Medulla oblongata (tissue), 1 donor: ENCODE measurements at regions not wholly inside any gene's neighbourhood (a gene's known extent, or its start where the extent isn't known, plus 50 kb on each side); places are given as distances from the start of the nearest gene placed in this dataset.
"Not testable (repeated sequence)": the region's sequence is repeated elsewhere in the genome, so short reads cannot be mapped to it uniquely, and the experiment has no call there.

Experiments
- DNase-seq: peaks from one replicate; pipeline ENCODE4 v3.0.0-alpha.2; 2015; ENCODE audit errors: extremely low spot score

DNA sequence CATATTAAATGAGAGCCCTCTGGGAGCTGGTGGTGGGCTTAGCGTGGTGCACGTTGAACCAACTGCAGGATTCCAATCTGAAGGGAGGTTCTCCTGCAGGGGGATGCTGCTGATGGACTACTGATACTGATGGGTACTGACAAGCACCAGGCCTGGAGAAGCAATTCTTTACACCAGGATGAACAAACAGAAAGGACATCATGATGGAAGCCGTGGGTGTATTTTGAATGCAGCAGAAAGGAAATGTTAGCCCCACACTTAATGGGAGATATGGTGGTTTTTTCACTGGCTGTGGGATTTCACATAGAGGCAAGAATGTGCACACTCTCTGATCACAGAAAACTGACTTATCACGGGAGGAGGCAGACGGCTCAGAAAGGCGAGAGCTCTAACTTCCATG is 299.7 kb downstream of the TEX29 start:
- no peak for DNase-seq

GRCh38 chr13:111620586-111620985 is 300.1 kb downstream of the TEX29 start:
- no peak for DNase-seq

DNA sequence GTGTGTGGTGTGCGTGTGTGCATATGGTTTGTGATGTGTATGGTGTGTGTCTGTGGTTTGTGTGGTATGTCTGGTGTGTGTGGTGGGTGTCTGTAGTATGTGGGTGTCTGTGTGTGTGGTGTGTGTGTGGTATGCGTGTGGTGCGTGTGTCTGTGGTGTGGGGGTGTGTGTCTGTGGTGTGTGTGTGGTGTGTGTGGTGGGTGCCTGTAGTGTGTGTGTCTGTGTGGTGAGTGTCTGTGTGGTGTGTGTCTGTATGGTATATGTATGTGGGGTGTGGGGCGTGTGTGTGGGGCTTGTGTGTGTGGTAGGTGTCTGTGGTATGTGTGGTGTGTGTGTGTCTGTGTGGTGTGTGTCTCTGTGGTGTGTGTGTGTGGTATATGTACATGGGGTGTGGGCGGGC is 300.7 kb downstream of the TEX29 start:
- DNase-seq = no peak

DNA sequence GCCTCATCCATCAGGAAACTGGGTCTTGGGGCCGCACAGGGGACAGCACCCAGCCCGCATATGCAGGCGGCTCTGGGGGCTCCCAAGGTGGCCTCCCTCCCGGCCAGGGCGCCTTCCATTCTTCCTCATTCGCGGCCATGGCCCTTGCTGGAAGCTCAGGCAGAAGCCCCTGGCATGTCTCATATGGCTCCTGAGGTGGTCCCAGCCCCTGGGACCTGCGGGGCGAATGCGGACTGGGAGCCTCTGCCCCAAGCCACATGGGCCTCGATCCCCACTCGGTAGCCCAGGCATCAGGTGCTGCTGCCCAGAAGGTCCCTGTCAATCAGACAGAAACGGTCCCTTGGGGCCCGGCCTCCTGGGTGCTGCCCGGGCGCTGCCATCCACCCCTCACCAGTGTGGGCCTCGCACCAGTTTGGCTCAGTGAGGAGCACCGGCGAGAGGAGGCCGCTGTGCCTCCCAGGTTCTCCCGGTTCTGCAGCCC is 301.6 kb downstream of the TEX29 start:
- no peak for DNase-seq

DNA sequence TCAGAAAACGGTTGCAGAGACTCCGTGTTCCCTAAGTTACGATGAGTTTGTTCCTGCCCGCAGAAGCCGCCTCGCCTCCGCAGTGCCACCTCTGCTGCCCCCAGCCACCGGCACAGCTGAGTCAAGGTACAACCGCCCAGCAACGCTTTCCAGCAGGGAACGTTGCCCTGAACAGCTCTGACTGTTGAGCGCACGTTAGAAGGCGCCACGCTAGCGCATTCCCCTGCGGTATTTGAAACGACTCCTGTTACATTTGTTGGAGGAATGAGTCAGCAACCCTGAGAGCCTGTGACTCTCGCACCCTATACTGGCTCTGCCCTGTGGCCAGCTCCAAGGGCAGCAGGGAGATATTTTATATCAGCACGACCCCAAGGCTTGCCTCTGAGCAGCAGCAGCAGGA is 302.8 kb downstream of the TEX29 start:
- no peak for DNase-seq

DNA sequence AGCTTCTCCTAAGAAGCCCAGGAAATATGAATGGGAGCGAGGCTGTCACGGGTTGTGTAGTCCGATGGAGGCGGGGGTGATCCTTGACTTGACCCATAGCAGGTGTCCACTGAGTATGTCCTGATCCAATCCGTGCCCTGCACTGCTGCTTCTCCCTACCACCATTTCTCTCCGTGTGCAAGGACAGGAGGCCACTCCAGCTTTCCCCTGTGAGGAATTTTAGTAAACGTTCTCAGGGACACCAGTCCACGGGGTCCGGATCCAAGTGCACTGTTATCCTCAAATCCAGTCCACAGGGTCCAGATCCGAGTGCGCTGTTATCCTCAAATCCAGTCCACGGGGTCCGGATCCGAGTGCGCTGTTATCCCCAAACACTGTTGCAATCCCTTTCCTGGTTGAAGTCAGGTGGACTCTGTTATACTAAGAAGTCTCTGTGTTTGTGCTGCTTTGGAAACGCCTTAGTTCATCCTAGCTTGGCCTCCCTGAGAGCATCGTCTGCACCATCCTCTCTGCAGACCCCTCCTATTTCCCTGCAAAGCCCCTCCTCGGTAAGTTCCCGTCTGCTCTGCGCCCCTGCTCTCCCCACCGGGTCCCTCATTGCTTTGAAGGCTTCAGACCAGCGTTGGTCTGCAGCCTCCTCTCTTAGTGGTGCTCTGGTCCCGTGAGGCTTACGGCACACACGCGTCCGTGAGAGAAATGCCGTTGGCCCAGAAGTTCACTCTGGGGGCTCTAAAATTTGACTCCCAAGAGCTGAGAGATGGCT is 303.5 kb downstream of the TEX29 start:
- DNase-seq = no peak

GRCh38 chr13:111625526-111626315 is 305.3 kb downstream of the TEX29 start:
- no peak for DNase-seq

- peak; percentile 41 for DNase-seq
Measured at GRCh38 chr13:111626371-111627305, 306.2 kb downstream of the TEX29 start.

DNA sequence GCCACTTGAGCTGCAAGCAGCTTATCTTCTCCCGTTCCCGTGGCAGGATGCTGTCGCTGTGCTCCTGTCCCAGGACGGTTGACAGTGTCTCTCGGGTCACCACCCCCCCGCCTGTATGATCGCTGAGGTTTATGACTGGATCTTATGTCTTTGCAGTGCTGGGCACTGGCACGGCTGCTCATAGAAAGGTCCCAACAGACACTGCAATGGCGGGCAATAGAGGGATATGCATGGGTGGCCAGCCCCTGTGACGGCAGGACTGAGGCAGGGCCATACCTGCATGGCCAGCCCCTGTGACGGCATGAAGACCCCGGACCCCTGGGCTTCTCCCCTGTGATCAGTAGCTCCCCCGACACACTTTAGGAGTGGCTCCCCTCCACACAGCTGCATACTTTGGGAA is 307.2 kb downstream of the TEX29 start:
- no peak for DNase-seq

DNA sequence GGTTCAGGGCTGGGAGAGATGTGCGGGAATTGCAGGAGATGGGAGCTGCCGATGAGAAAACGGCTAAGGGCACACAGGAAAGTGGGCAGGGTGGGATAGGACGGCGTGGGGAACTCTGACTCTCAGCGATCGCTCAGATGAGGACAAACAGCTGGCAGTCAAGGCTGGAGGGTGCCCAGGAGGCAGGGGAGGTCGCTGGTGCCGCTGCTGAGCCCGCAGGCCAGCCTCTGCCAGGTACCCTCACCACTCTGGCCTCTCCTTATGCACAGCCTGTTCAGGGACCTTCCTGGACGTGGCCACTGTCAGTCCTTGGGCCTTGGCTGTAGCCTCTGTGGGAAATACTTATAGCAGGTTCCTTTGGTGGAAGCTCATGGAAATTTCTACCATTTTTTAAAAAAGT is 308.6 kb downstream of the TEX29 start:
- no peak for DNase-seq

GRCh38 chr13:111629457-111629856 is 309.0 kb downstream of the TEX29 start:
- no peak for DNase-seq

DNA sequence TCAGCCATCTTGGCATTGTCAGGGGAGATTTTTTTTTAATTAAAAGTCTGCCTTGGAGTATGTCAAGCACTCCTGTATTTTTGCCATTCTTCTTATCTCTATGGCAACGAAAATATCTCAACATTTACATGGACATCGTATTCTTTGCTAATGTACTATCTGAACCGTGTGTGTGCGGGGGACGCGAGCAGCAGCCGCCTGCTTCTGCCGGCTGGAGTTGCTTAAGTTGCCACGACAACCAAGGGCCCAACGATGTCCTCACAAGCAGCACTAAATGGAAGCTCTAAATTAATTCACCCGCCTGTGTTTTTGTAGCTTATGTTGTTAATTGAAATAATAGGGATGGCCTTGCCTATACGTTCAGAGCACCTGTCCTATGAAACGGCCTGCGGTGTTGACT is 309.5 kb downstream of the TEX29 start:
- no peak for DNase-seq

GRCh38 chr13:111630406-111630805 is 310.0 kb downstream of the TEX29 start:
- DNase-seq = no peak

GRCh38 chr13:111631271-111631670 is 310.8 kb downstream of the TEX29 start:
- not testable (repeated sequence) for DNase-seq

- no peak for DNase-seq
Measured at GRCh38 chr13:111632906-111633305, 312.5 kb downstream of the TEX29 start.

DNA sequence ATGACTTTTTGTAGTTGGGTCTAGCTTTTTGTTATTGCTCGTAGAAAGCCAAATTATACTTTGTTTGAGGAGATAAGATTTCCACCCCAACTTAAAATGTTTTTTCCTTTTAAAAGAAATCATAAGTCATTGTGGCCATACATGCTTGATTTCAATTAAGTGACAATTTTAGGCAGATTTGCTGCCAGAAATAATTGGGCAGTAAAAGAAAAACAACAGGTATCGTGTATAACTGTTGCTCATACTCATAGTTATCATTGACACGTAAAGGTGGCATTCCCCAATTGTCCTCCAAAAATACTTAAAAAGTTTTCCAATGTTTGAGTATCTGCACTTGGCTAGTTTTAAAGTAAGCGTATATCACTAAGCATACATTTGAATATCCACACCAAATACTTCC is 313.0 kb downstream of the TEX29 start:
- no peak for DNase-seq

DNA sequence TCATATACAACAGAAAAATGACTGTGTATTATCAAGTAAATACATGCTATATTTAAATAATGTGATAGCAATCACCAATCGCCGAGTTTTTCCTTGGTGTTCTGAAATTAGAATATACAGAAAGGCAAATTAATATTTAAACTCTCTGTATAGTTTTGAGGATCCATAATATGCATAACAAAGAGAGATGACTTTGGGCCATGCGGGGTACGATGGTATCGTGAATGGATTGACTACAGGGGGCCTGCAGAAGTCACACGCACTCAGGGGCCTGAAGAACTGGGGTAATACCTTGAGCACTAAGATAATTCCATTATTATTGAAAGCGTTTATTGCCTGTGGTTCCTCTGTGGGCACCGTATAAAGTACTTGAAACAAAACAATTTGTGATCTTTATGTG is 314.0 kb downstream of the TEX29 start:
- no peak for DNase-seq

DNA sequence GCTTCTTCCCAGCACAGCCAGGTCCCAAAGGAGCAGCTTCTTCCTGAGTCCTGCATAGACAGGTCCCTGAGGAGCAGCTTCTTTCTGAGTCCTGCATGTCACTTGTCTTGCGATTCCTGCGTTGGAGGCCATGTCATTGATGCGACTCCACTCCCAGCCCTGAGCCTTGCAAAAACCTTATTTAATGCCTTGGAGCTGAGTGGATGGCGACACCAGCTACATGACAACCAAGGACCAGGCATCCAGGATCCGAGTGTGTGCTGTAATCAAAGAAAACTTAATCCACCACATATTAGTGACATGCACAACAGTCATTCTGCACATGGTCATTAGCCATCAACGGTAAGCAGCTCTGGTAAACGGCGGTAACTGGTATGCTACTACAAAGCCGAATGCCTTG is 315.8 kb downstream of the TEX29 start:
- no peak for DNase-seq

DNA sequence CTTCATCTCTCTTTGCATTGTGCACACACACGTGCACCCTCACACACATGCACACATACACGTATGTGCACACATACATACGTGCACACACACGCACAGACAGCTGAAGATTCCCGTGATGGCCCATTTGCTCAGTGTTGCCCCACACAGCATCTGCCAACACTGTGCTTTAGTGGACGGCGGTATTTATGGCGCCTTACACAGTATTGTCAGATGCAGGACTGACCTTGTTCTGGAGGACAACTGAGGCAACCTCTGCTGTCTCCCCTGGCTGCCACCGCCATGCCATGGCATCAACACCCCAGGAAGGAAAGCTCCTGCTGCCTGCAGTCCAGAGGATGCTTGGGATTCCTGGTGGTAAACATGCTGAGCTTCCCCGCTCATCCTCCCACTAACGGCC is 316.4 kb downstream of the TEX29 start:
- no peak for DNase-seq

DNA sequence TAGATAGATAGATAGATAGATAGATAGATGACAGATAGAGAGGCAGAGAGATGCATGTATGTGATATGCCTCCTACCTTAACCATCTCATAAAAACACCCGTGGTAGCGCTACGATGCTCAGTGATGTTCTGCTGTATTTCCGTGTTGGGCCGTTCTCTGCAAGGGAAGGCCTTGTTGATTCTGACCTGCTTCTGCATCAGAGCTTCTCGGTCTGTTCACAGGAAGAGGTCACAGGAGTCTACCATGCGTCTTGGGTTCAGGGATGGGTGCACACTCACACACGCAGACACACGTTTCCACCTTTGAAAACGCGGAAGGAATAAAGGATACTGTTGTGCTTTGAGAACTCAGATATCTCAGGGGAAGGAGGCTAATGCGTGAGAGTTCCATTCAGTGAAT is 316.9 kb downstream of the TEX29 start:
- DNase-seq = no peak

DNA sequence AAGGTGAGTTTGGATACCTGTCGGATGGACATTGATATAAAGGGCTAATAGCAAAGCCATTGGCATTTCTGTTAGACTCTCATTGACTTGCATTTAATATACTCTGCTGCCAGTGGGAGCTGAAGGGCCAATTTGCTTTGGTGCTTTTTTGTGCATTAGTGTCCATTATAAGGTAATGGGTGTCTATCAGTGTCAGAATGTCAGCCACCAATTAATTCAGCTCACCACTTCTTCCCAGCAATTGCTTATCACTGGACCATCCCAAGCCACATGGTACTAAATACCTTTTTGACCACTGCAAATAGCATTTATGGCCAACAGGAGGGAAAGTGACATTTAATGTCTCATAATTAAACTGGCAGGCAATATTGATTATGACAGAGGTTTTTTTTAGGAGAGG is 317.8 kb downstream of the TEX29 start:
- no peak for DNase-seq

DNA sequence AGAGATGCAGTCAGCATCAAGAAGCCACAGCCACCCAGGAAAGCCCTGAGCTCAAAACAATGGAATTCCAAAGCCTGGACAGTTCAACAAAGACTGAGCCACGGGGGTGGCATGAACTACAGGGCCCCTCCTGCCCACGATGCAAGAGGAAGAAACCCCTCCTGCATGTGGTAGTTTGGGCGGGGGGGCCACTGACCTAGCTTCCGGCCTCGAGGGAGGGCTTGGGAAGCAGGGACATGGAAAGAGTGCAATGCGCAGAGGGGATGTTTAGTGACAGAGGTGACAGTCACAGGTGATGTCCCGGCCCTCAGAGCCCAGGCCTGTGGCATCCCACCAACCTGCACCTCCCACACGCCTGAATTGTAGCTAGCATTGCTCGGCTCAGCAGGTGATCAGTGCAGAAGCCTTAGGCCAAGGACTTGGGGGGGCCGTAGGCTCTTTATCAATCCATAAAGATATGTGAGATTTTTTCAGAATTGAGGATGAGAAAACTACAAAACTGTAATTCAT is 318.8 kb downstream of the TEX29 start:
- DNase-seq = no peak
